Endothelial cell (in vitro differentiated cells): ENCODE measurements at regions not wholly inside any gene's neighbourhood (a gene's known extent, or its start where the extent isn't known, plus 50 kb on each side); places are given as distances from the start of the nearest gene placed in this dataset.

ENCODE experiments used
- DNase-seq: peaks from one replicate; pipeline ENCODE4 v3.0.0; 2021; ENCODE audit warnings: low spot score
- H3K27ac Mint-ChIP-seq: one replicate; pipeline ENCODE4 v1.8.0; 2021; ENCODE audit warnings: mixed read lengths, inconsistent platforms; ENCODE audit not compliant: unreplicated experiment
- H3K27me3 Mint-ChIP-seq: one replicate; pipeline ENCODE4 v1.8.0; 2021; ENCODE audit warnings: mild to moderate bottlenecking, moderate library complexity, mixed read lengths, inconsistent platforms; ENCODE audit not compliant: unreplicated experiment
- H3K36me3 Mint-ChIP-seq: one replicate; pipeline ENCODE4 v1.8.0; 2021; ENCODE audit warnings: mild to moderate bottlenecking, low read depth, mixed read lengths, inconsistent platforms; ENCODE audit not compliant: unreplicated experiment
- H3K4me1 Mint-ChIP-seq: one replicate; pipeline ENCODE4 v1.8.0; 2021; ENCODE audit warnings: mild to moderate bottlenecking, mixed read lengths, inconsistent platforms; ENCODE audit not compliant: unreplicated experiment
- H3K4me3 Mint-ChIP-seq: one replicate; pipeline ENCODE4 v1.8.0; 2021; ENCODE audit warnings: mild to moderate bottlenecking, mixed read lengths, inconsistent platforms; ENCODE audit not compliant: unreplicated experiment
- H3K9me3 Mint-ChIP-seq: one replicate; pipeline ENCODE4 v1.8.0; 2021; ENCODE audit warnings: mixed read lengths, inconsistent platforms; ENCODE audit not compliant: unreplicated experiment
- TF ChIP-seq, protein P1 (sequence below): fragments of 200-600 bp; sonication (generic); IDR thresholded peaks from one replicate; pipeline ENCODE4 v1.5.0; 2021; ENCODE audit warnings: antibody characterized with exemption; ENCODE audit not compliant: unreplicated experiment

- no peaks in the 10 kb centered on the region for H3K36me3 Mint-ChIP-seq
- H3K9me3 Mint-ChIP-seq: no peaks in the 10 kb centered on the region
- H3K27ac Mint-ChIP-seq: no peak overlapping the region
- no peak overlapping the region for H3K4me3 Mint-ChIP-seq
- H3K4me1 Mint-ChIP-seq: no peaks in the 10 kb centered on the region
- H3K27me3 Mint-ChIP-seq: no peaks in the 10 kb centered on the region
- DNase-seq: peak; percentile 62
- TF ChIP-seq, protein P1, sequence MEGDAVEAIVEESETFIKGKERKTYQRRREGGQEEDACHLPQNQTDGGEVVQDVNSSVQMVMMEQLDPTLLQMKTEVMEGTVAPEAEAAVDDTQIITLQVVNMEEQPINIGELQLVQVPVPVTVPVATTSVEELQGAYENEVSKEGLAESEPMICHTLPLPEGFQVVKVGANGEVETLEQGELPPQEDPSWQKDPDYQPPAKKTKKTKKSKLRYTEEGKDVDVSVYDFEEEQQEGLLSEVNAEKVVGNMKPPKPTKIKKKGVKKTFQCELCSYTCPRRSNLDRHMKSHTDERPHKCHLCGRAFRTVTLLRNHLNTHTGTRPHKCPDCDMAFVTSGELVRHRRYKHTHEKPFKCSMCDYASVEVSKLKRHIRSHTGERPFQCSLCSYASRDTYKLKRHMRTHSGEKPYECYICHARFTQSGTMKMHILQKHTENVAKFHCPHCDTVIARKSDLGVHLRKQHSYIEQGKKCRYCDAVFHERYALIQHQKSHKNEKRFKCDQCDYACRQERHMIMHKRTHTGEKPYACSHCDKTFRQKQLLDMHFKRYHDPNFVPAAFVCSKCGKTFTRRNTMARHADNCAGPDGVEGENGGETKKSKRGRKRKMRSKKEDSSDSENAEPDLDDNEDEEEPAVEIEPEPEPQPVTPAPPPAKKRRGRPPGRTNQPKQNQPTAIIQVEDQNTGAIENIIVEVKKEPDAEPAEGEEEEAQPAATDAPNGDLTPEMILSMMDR: no peak
These were observed 150.6 kb downstream of the RWDD3 start for GRCh38 chr1:95384567-95384966.

DNA sequence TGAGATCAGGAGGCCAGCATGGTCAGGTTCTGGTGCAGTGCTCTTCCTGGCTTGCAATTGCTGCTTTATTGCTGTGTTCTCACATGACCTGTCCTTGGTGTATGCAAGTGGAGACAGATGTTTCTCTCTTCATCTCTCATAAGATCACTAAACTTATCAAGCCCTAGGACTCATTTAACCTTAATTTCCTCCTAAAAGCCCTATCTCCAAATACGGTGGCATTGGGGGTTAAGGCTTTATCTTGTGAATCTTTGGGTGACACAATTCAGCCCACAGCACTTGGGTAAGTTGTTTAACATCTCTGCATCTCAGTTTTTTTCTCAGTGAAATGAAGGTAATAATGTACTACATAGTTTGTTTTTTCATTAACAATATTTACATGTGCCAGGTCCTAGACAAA lies 152.4 kb downstream of the RWDD3 start:
- no peaks in the 10 kb centered on the region for H3K27me3 Mint-ChIP-seq
- no peak for DNase-seq
- H3K9me3 Mint-ChIP-seq: no peaks in the 10 kb centered on the region
- no peak overlapping the region for H3K4me3 Mint-ChIP-seq
- H3K36me3 Mint-ChIP-seq: no peaks in the 10 kb centered on the region
- no peak overlapping the region for H3K27ac Mint-ChIP-seq
- no peaks in the 10 kb centered on the region for H3K4me1 Mint-ChIP-seq
- TF ChIP-seq, protein P1: no peak

DNA sequence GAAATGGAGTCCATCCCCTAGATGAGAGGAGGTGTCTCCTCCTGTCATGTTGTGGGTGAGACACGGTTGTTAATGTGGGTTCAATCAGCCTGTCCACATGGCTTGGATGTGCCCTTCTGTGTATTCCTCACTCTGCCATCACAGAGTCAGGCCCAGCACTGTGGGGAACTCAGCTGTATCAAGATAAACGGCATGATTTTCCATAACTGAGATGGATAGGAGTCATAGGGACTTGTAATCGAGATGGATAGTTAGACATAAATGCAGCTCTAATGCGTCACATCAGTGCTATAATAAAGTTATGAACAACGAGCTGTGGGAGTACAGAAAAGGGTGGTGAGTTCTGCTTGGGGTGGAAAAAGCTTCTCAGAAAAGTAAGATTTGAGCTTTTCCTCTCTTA lies 152.9 kb downstream of the RWDD3 start:
- Mint-ChIP-seq H3K4me3 (no peak overlapping the region), H3K4me1 (no peaks in the 10 kb centered on the region), H3K27me3 (no peaks in the 10 kb centered on the region), H3K9me3 (no peaks in the 10 kb centered on the region), H3K27ac (no peak overlapping the region), H3K36me3 (no peaks in the 10 kb centered on the region)
- TF ChIP-seq, protein P1: no peak
- DNase-seq: no peak

- H3K9me3 Mint-ChIP-seq: no peaks in the 10 kb centered on the region
- H3K27ac Mint-ChIP-seq: no peak overlapping the region
- no peaks in the 10 kb centered on the region for H3K36me3 Mint-ChIP-seq
- H3K4me1 Mint-ChIP-seq: no peaks in the 10 kb centered on the region
- no peak overlapping the region for H3K4me3 Mint-ChIP-seq
- H3K27me3 Mint-ChIP-seq: no peaks in the 10 kb centered on the region
- TF ChIP-seq, protein P1: no peak
- no peak for DNase-seq
These were observed 154.0 kb downstream of the RWDD3 start for GRCh38 chr1:95388031-95388430.

DNA sequence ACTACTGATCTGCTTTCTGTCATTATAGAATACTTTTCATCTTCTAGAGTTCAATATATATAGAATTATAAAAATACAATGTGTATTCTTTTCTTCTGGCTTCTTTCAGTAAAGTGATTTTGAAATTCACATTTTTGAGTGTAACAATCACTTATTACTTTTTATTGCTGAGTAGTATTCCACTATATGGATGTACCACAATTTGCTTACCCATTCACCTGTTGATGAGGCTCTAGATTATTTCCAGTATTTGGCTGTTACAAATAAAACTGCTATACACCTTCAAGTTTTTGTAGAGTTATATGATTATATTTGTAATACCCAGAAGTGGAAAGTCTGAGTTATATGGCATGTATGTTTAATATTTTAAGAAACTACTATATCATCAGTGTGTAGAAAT lies 159.4 kb downstream of the RWDD3 start:
- H3K4me3 Mint-ChIP-seq: no peak overlapping the region
- TF ChIP-seq, protein P1: no peak
- H3K27ac Mint-ChIP-seq: no peak overlapping the region
- no peak for DNase-seq
- no peaks in the 10 kb centered on the region for H3K36me3 Mint-ChIP-seq
- H3K4me1 Mint-ChIP-seq: no peaks in the 10 kb centered on the region
- H3K9me3 Mint-ChIP-seq: no peaks in the 10 kb centered on the region
- no peaks in the 10 kb centered on the region for H3K27me3 Mint-ChIP-seq
